Ovary (tissue), 3 donors: ENCODE measurements at regions not wholly inside any gene's neighbourhood (a gene's known extent, or its start where the extent isn't known, plus 50 kb on each side); places are given as distances from the start of the nearest gene placed in this dataset.

Source experiments
- CTCF ChIP-seq, 3 donors: fragments of 450-650 bp in 2 of 3; fragments of 200-600 bp in 1 of 3; IDR thresholded peaks; one replicate each; pipeline versions ENCODE4 v1.5.1 to v1.8.0; 2016 to 2022; ENCODE audit warnings: antibody characterized with exemption in 3 of 3, mild to moderate bottlenecking in 1 of 3
- POLR2A ChIP-seq: fragments of 450-650 bp; IDR thresholded peaks from one replicate; pipeline ENCODE4 v1.6.1; 2017; ENCODE audit warnings: antibody characterized with exemption, mild to moderate bottlenecking, moderate library complexity
- donor health status: DM: no; HTN: no; CAD: no.

- no peak for TF ChIP-seq CTCF (IDR thresholded peaks at IDR 0.05)
- no peak for TF ChIP-seq POLR2A
Observed at GRCh38 chr15:35686347-35686746, 140.4 kb upstream of the DPH6 start.
